WTC11 (cell line): ENCODE measurements at regions not wholly inside any gene's neighbourhood (a gene's known extent, or its start where the extent isn't known, plus 50 kb on each side); places are given as distances from the start of the nearest gene placed in this dataset.

Experiments
- ATAC-seq: fragments of 200-7000 bp; cut with Tn5 transposase; 2 replicates; pipeline ENCODE4 v1.10.0; 2021; ENCODE audit warnings: mild to moderate bottlenecking, moderate library complexity
- CTCF ChIA-PET: fragments of 300-600 bp; sonication (Branson Sonifier 250); formaldehyde crosslinking; loops from one replicate; lab custom pipeline; 2021; ENCODE audit warnings: antibody characterized with exemption; lab: Charles Lee
- POLR2A ChIA-PET: fragments of 350-600 bp; sonication (Branson Sonifier 250); formaldehyde crosslinking; loops from one replicate; lab custom pipeline; 2021; ENCODE audit warnings: antibody characterized with exemption; lab: Charles Lee
- DNase-seq: peaks from one replicate; pipeline ENCODE4 v3.0.0; 2021; ENCODE audit warnings: low spot score
- H3K27ac Mint-ChIP-seq: 2 replicates; pipeline ENCODE4 v1.8.0; 2021; ENCODE audit warnings: mixed read lengths
- H3K27me3 Mint-ChIP-seq: 2 replicates; pipeline ENCODE4 v1.8.0; 2021; ENCODE audit warnings: low read depth, mild to moderate bottlenecking, moderate library complexity, mixed read lengths
- H3K36me3 Mint-ChIP-seq: 2 replicates; pipeline ENCODE4 v1.8.0; 2021; ENCODE audit warnings: mixed read lengths
- H3K4me1 Mint-ChIP-seq: 2 replicates; pipeline ENCODE4 v1.8.0; 2022; ENCODE audit warnings: mixed read lengths
- H3K4me3 Mint-ChIP-seq: 2 replicates; pipeline ENCODE4 v1.8.0; 2021; ENCODE audit warnings: mild to moderate bottlenecking, moderate library complexity, mixed read lengths
- H3K9me3 Mint-ChIP-seq: 2 replicates; pipeline ENCODE4 v1.8.0; 2021; ENCODE audit warnings: mixed read lengths
- CREB1 ChIP-seq: sonication (generic); formaldehyde crosslinking; IDR thresholded peaks from 2 replicates; pipeline ENCODE4 v1.8.0; 2023; ENCODE audit warnings: mild to moderate bottlenecking, missing genetic modification reagents
- EMX1 ChIP-seq: fragments of 250-450 bp; sonication (Bioruptor Pico); IDR thresholded peaks from 2 replicates; pipeline ENCODE4 v1.8.0; 2021; ENCODE audit warnings: mild to moderate bottlenecking
- IRF2 ChIP-seq: sonication (generic); formaldehyde crosslinking; IDR thresholded peaks from 2 replicates; pipeline ENCODE4 v1.8.0; 2022; ENCODE audit warnings: low read depth, missing genetic modification reagents, borderline replicate concordance
- NFE2L1 ChIP-seq: sonication (generic); formaldehyde crosslinking; IDR thresholded peaks from 2 replicates; pipeline ENCODE4 v1.8.1; 2023; ENCODE audit warnings: missing genetic modification reagents
- NR1H2 ChIP-seq: sonication (generic); formaldehyde crosslinking; IDR thresholded peaks from 2 replicates; pipeline ENCODE4 v1.9.0; 2021; ENCODE audit warnings: mild to moderate bottlenecking, moderate library complexity, missing genetic modification reagents
- NR2C2 ChIP-seq: sonication (generic); formaldehyde crosslinking; IDR thresholded peaks from 2 replicates; pipeline ENCODE4 v1.8.0; 2022; ENCODE audit warnings: mild to moderate bottlenecking, missing genetic modification reagents
- ZNF281 ChIP-seq: sonication (generic); formaldehyde crosslinking; IDR thresholded peaks from 2 replicates; pipeline ENCODE4 v1.8.0; 2023; ENCODE audit warnings: mild to moderate bottlenecking, missing genetic modification reagents
- ZNF317 ChIP-seq: sonication (generic); formaldehyde crosslinking; IDR thresholded peaks from 2 replicates; pipeline ENCODE4 v1.8.1; 2023; ENCODE audit warnings: low read depth, mild to moderate bottlenecking, moderate library complexity, missing genetic modification reagents, borderline replicate concordance
- ZNF423 ChIP-seq: fragments of 250-450 bp; sonication (Bioruptor Pico); IDR thresholded peaks from 2 replicates; pipeline ENCODE4 v2.1.2; 2022; ENCODE audit warnings: mild to moderate bottlenecking, moderate library complexity
- ZNF512 ChIP-seq: sonication (generic); formaldehyde crosslinking; IDR thresholded peaks from 2 replicates; pipeline ENCODE4 v1.8.1; 2022; ENCODE audit warnings: missing genetic modification reagents, borderline replicate concordance
- ZNF532 ChIP-seq: fragments of 250-450 bp; sonication (Bioruptor Pico); IDR thresholded peaks from 2 replicates; pipeline ENCODE4 v1.9.0; 2021; ENCODE audit warnings: mild to moderate bottlenecking, borderline replicate concordance
- TF ChIP-seq, protein P1 (sequence below): fragments of 250-450 bp; sonication (Bioruptor Pico); IDR thresholded peaks from 2 replicates; pipeline ENCODE4 v2.1.2; 2022; ENCODE audit warnings: mild to moderate bottlenecking, moderate library complexity
- TF ChIP-seq, protein P2 (sequence below): sonication (generic); formaldehyde crosslinking; IDR thresholded peaks from 2 replicates; pipeline ENCODE4 v1.8.1; 2023; ENCODE audit warnings: mild to moderate bottlenecking, moderate library complexity, missing genetic modification reagents
- TF ChIP-seq, protein P3 (sequence below): fragments of 250-450 bp; sonication (Bioruptor Pico); IDR thresholded peaks from 2 replicates; pipeline ENCODE4 v1.9.0; 2021; ENCODE audit warnings: mild to moderate bottlenecking

DNA sequence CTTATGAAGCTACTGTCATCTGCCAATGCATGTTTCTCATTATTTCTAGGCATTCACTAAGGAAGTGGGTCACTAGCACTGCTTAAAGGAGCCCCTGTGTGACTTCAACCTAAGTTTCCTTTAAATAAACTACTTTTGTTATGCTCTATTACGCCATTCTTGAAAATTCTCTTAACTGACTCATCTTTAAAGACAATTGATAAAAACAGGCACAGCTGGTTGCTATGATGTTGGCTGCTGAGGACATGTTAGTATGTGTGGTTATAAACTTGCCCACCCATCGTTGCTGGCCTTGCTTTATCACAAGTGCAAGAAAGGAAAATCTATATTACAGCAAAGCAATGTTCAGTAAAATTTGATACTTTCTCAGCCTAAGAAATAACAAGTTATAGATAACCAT lies 75.8 kb upstream of the CNTNAP4 start:
- Mint-ChIP-seq H3K4me3 (no peak overlapping the region), H3K4me1 (peaks cover 15% of the 10 kb centered on the region), H3K9me3 (peaks cover 40% of the 10 kb centered on the region), H3K27ac (no peak overlapping the region), H3K27me3 (peaks cover 9% of the 10 kb centered on the region), H3K36me3 (peaks cover 25% of the 10 kb centered on the region)
- no peak for TF ChIP-seq ZNF317
- no peak for TF ChIP-seq ZNF281 (CRISPR knock-in tag)
- TF ChIP-seq NR2C2, result no peak
- TF ChIP-seq, protein P1, sequence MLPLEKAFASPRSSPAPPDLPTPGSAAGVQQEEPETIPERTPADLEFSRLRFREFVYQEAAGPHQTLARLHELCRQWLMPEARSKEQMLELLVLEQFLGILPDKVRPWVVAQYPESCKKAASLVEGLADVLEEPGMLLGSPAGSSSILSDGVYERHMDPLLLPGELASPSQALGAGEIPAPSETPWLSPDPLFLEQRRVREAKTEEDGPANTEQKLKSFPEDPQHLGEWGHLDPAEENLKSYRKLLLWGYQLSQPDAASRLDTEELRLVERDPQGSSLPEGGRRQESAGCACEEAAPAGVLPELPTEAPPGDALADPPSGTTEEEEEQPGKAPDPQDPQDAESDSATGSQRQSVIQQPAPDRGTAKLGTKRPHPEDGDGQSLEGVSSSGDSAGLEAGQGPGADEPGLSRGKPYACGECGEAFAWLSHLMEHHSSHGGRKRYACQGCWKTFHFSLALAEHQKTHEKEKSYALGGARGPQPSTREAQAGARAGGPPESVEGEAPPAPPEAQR (CRISPR knock-in tag), result no peak
- TF ChIP-seq NR1H2 (CRISPR knock-in tag), result no peak
- no peak for TF ChIP-seq ZNF532 (CRISPR knock-in tag)
- TF ChIP-seq, protein P2, sequence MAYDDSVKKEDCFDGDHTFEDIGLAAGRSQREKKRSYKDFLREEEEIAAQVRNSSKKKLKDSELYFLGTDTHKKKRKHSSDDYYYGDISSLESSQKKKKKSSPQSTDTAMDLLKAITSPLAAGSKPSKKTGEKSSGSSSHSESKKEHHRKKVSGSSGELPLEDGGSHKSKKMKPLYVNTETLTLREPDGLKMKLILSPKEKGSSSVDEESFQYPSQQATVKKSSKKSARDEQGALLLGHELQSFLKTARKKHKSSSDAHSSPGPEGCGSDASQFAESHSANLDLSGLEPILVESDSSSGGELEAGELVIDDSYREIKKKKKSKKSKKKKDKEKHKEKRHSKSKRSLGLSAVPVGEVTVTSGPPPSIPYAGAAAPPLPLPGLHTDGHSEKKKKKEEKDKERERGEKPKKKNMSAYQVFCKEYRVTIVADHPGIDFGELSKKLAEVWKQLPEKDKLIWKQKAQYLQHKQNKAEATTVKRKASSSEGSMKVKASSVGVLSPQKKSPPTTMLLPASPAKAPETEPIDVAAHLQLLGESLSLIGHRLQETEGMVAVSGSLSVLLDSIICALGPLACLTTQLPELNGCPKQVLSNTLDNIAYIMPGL (CRISPR knock-in tag), result no peak
- no peak for TF ChIP-seq ZNF423 (CRISPR knock-in tag)
- no peak for TF ChIP-seq NFE2L1 (CRISPR knock-in tag)
- no peak for TF ChIP-seq EMX1
- TF ChIP-seq ZNF512 (CRISPR knock-in tag), result no peak
- no peak for TF ChIP-seq CREB1
- TF ChIP-seq, protein P3, sequence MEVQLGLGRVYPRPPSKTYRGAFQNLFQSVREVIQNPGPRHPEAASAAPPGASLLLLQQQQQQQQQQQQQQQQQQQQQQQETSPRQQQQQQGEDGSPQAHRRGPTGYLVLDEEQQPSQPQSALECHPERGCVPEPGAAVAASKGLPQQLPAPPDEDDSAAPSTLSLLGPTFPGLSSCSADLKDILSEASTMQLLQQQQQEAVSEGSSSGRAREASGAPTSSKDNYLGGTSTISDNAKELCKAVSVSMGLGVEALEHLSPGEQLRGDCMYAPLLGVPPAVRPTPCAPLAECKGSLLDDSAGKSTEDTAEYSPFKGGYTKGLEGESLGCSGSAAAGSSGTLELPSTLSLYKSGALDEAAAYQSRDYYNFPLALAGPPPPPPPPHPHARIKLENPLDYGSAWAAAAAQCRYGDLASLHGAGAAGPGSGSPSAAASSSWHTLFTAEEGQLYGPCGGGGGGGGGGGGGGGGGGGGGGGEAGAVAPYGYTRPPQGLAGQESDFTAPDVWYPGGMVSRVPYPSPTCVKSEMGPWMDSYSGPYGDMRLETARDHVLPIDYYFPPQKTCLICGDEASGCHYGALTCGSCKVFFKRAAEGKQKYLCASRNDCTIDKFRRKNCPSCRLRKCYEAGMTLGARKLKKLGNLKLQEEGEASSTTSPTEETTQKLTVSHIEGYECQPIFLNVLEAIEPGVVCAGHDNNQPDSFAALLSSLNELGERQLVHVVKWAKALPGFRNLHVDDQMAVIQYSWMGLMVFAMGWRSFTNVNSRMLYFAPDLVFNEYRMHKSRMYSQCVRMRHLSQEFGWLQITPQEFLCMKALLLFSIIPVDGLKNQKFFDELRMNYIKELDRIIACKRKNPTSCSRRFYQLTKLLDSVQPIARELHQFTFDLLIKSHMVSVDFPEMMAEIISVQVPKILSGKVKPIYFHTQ, result no peak
- no peak for TF ChIP-seq IRF2
- ATAC-seq (no peak), DNase-seq (no peak)
- ChIA-PET CTCF (no interaction called here), POLR2A (no interaction called here)
